Spleen (tissue), 7 donors: ENCODE measurements at regions not wholly inside any gene's neighbourhood (a gene's known extent, or its start where the extent isn't known, plus 50 kb on each side); places are given as distances from the start of the nearest gene placed in this dataset.

ENCODE experiments used
- CTCF ChIP-seq, 11 experiments: fragments of 200-600 bp in 7 of 11; fragments of 450-650 bp in 4 of 11; sonication (generic) in 4 of 11; IDR thresholded peaks in 8 of 11; conservative IDR thresholded peaks in 3 of 11; 1 replicate in 7 of 11; 2 replicates in 4 of 11; pipeline versions ENCODE4 v1.4.0 to v1.8.0; 2016 to 2021; ENCODE audit warnings: antibody characterized with exemption in 11 of 11, inconsistent platforms in 4 of 11, mild to moderate bottlenecking in 1 of 11
- POLR2A ChIP-seq, 3 donors: fragments of 450-650 bp; IDR thresholded peaks; one replicate each; pipeline ENCODE4 v1.5.1; 2017; ENCODE audit warnings: antibody characterized with exemption in 3 of 3, mild to moderate bottlenecking in 1 of 3
- POLR2AphosphoS5 ChIP-seq, 3 donors: sonication (generic); formaldehyde crosslinking; IDR thresholded peaks; one replicate each; pipeline ENCODE4 v1.5.1; 2017; ENCODE audit warnings: antibody characterized with exemption in 3 of 3
- donor health status: DM: no; HTN: no; CAD: no; lungs with moderate emphysema.
- donor health status: DM: no; HTN: no; CAD: no.
- donor health status: DM: no; HTN: no; CAD: no.

- TF ChIP-seq CTCF (IDR thresholded peaks at IDR 0.05 in 8 of 11, conservative IDR thresholded peaks at IDR 0.05 in 3 of 11) (no peak), POLR2A (IDR thresholded peaks at IDR 0.05) (no peak), POLR2AphosphoS5 (IDR thresholded peaks at IDR 0.05) (no peak)
These were observed 112.0 kb upstream of the ADAMTS5 start for GRCh38 chr21:27078915-27079314.
